ENCODE measurements at regions not wholly inside any gene's neighbourhood (a gene's known extent, or its start where the extent isn't known, plus 50 kb on each side); places are given as distances from the start of the nearest gene placed in this dataset.

- Histone ChIP-seq H3K9me3 (ENCODE audit: control insufficient read depth, insufficient read depth, low read length) (peaks cover 2% of the 10 kb centered on the region), H3K4me3 (ENCODE audit: low read depth, low read length) (no peak overlapping the region), H3K27me3 (ENCODE audit: control insufficient read depth, insufficient read depth, low read length) (no peaks in the 10 kb centered on the region), H3K36me3 (ENCODE audit: control insufficient read depth, insufficient read depth, low read length) (no peaks in the 10 kb centered on the region), H3K27ac (ENCODE audit: low read depth, low read length) (no peak overlapping the region), H3K4me1 (ENCODE audit: control insufficient read depth, insufficient read depth, low read length) (no peaks in the 10 kb centered on the region)
- no peak for DNase-seq (ENCODE audit: low read depth in 4 of 6, low spot score in 6 of 6)
- 94% methylated on average over 1 of the region's 3 CpGs for WGBS (ENCODE audit: insufficient coverage)
These were observed 353.6 kb upstream of the TRIB2 start for GRCh38 chr2:12363138-12363537.

GRCh38 chr2:12363569-12363968 is 353.2 kb upstream of the TRIB2 start:
- H3K36me3 ChIP-seq (ENCODE audit: control insufficient read depth, insufficient read depth, low read length), result no peaks in the 10 kb centered on the region
- H3K27me3 ChIP-seq (ENCODE audit: control insufficient read depth, insufficient read depth, low read length), result no peaks in the 10 kb centered on the region
- H3K4me3 ChIP-seq (ENCODE audit: low read depth, low read length), result no peak overlapping the region
- H3K27ac ChIP-seq (ENCODE audit: low read depth, low read length), result no peak overlapping the region
- peaks cover 2% of the 10 kb centered on the region for H3K9me3 ChIP-seq (ENCODE audit: control insufficient read depth, insufficient read depth, low read length)
- 43% methylated on average over 1 of the region's 1 CpG for WGBS (ENCODE audit: insufficient coverage)
- DNase-seq (ENCODE audit: low read depth in 4 of 6, low spot score in 6 of 6), result no peak
- H3K4me1 ChIP-seq (ENCODE audit: control insufficient read depth, insufficient read depth, low read length), result no peaks in the 10 kb centered on the region

- Histone ChIP-seq H3K4me3 (ENCODE audit: low read depth, low read length) (no peak overlapping the region), H3K9me3 (ENCODE audit: control insufficient read depth, insufficient read depth, low read length) (peaks cover 2% of the 10 kb centered on the region), H3K36me3 (ENCODE audit: control insufficient read depth, insufficient read depth, low read length) (no peaks in the 10 kb centered on the region), H3K27me3 (ENCODE audit: control insufficient read depth, insufficient read depth, low read length) (no peaks in the 10 kb centered on the region), H3K4me1 (ENCODE audit: control insufficient read depth, insufficient read depth, low read length) (no peaks in the 10 kb centered on the region), H3K27ac (ENCODE audit: low read depth, low read length) (no peak overlapping the region)
- WGBS (ENCODE audit: insufficient coverage), result no CpG with 5 or more reads among the region's 3 CpGs
- DNase-seq (ENCODE audit: low read depth in 4 of 6, low spot score in 6 of 6), result peak in 4 of 6 donors; percentile 9 to 70 (median 16)
These were observed 347.2 kb upstream of the TRIB2 start for GRCh38 chr2:12369566-12369965.

GRCh38 chr2:12376025-12376424 is 340.7 kb upstream of the TRIB2 start:
- Histone ChIP-seq H3K36me3 (ENCODE audit: control insufficient read depth, insufficient read depth, low read length) (no peaks in the 10 kb centered on the region), H3K27me3 (ENCODE audit: control insufficient read depth, insufficient read depth, low read length) (no peaks in the 10 kb centered on the region), H3K4me1 (ENCODE audit: control insufficient read depth, insufficient read depth, low read length) (no peaks in the 10 kb centered on the region), H3K9me3 (ENCODE audit: control insufficient read depth, insufficient read depth, low read length) (no peaks in the 10 kb centered on the region), H3K4me3 (ENCODE audit: low read depth, low read length) (no peak overlapping the region), H3K27ac (ENCODE audit: low read depth, low read length) (no peak overlapping the region)
- DNase-seq (ENCODE audit: low read depth in 4 of 6, low spot score in 6 of 6), result no peak
- 100% methylated on average over 1 of the region's 1 CpG for WGBS (ENCODE audit: insufficient coverage)

- no peak overlapping the region for H3K27ac ChIP-seq (ENCODE audit: low read depth, low read length)
- no peaks in the 10 kb centered on the region for H3K36me3 ChIP-seq (ENCODE audit: control insufficient read depth, insufficient read depth, low read length)
- no peak for DNase-seq (ENCODE audit: low read depth in 4 of 6, low spot score in 6 of 6)
- H3K4me1 ChIP-seq (ENCODE audit: control insufficient read depth, insufficient read depth, low read length), result no peaks in the 10 kb centered on the region
- no peaks in the 10 kb centered on the region for H3K27me3 ChIP-seq (ENCODE audit: control insufficient read depth, insufficient read depth, low read length)
- WGBS (ENCODE audit: insufficient coverage), result 83% methylated on average over 1 of the region's 1 CpG
- no peak overlapping the region for H3K4me3 ChIP-seq (ENCODE audit: low read depth, low read length)
- no peaks in the 10 kb centered on the region for H3K9me3 ChIP-seq (ENCODE audit: control insufficient read depth, insufficient read depth, low read length)
These were observed 337.6 kb upstream of the TRIB2 start for GRCh38 chr2:12379143-12379542.

GRCh38 chr2:12381543-12382325 is 335.0 kb upstream of the TRIB2 start:
- Histone ChIP-seq H3K27me3 (ENCODE audit: control insufficient read depth, insufficient read depth, low read length) (no peaks in the 10 kb centered on the region), H3K36me3 (ENCODE audit: control insufficient read depth, insufficient read depth, low read length) (no peaks in the 10 kb centered on the region), H3K27ac (ENCODE audit: low read depth, low read length) (no peak overlapping the region), H3K4me1 (ENCODE audit: control insufficient read depth, insufficient read depth, low read length) (no peaks in the 10 kb centered on the region), H3K9me3 (ENCODE audit: control insufficient read depth, insufficient read depth, low read length) (no peaks in the 10 kb centered on the region), H3K4me3 (ENCODE audit: low read depth, low read length) (no peak overlapping the region)
- no peak for DNase-seq (ENCODE audit: low read depth in 4 of 6, low spot score in 6 of 6)
- WGBS (ENCODE audit: insufficient coverage), result no CpG with 5 or more reads among the region's 2 CpGs

- WGBS (ENCODE audit: insufficient coverage), result no CpG with 5 or more reads among the region's 4 CpGs
- no peaks in the 10 kb centered on the region for H3K36me3 ChIP-seq (ENCODE audit: control insufficient read depth, insufficient read depth, low read length)
- no peak for DNase-seq (ENCODE audit: low read depth in 4 of 6, low spot score in 6 of 6)
These were observed 334.4 kb upstream of the TRIB2 start for GRCh38 chr2:12382366-12382765.

GRCh38 chr2:12389344-12390045 is 327.2 kb upstream of the TRIB2 start:
- DNase-seq (ENCODE audit: low read depth in 4 of 6, low spot score in 6 of 6), result no peak
- 78% methylated on average over 5 of the region's 9 CpGs for WGBS (ENCODE audit: insufficient coverage)
- no peak overlapping the region for H3K4me3 ChIP-seq (ENCODE audit: low read depth, low read length)
- no peaks in the 10 kb centered on the region for H3K9me3 ChIP-seq (ENCODE audit: control insufficient read depth, insufficient read depth, low read length)
- no peaks in the 10 kb centered on the region for H3K27me3 ChIP-seq (ENCODE audit: control insufficient read depth, insufficient read depth, low read length)
- no peak overlapping the region for H3K27ac ChIP-seq (ENCODE audit: low read depth, low read length)
- no peaks in the 10 kb centered on the region for H3K4me1 ChIP-seq (ENCODE audit: control insufficient read depth, insufficient read depth, low read length)
- no peaks in the 10 kb centered on the region for H3K36me3 ChIP-seq (ENCODE audit: control insufficient read depth, insufficient read depth, low read length)

More at GRCh38 chr2:12382366-12382765, 334.4 kb upstream of the TRIB2 start:
- Histone ChIP-seq H3K9me3 (ENCODE audit: control insufficient read depth, insufficient read depth, low read length) (no peaks in the 10 kb centered on the region), H3K27ac (ENCODE audit: low read depth, low read length) (no peak overlapping the region), H3K4me1 (ENCODE audit: control insufficient read depth, insufficient read depth, low read length) (no peaks in the 10 kb centered on the region), H3K4me3 (ENCODE audit: low read depth, low read length) (no peak overlapping the region), H3K27me3 (ENCODE audit: control insufficient read depth, insufficient read depth, low read length) (no peaks in the 10 kb centered on the region)

- H3K27me3 ChIP-seq (ENCODE audit: control insufficient read depth, insufficient read depth, low read length), result no peaks in the 10 kb centered on the region
- peak in 1 of 6 donors; percentile 17 for DNase-seq (ENCODE audit: low read depth in 4 of 6, low spot score in 6 of 6)
- no peaks in the 10 kb centered on the region for H3K9me3 ChIP-seq (ENCODE audit: control insufficient read depth, insufficient read depth, low read length)
- H3K27ac ChIP-seq (ENCODE audit: low read depth, low read length), result no peak overlapping the region
- no peaks in the 10 kb centered on the region for H3K36me3 ChIP-seq (ENCODE audit: control insufficient read depth, insufficient read depth, low read length)
- no peak overlapping the region for H3K4me3 ChIP-seq (ENCODE audit: low read depth, low read length)
- no peaks in the 10 kb centered on the region for H3K4me1 ChIP-seq (ENCODE audit: control insufficient read depth, insufficient read depth, low read length)
- WGBS (ENCODE audit: insufficient coverage), result 71% methylated on average over 1 of the region's 2 CpGs
These were observed 325.6 kb upstream of the TRIB2 start for GRCh38 chr2:12391116-12391515.

GRCh38 chr2:12396699-12397098 is 320.0 kb upstream of the TRIB2 start:
- Histone ChIP-seq H3K27ac (ENCODE audit: low read depth, low read length) (no peak overlapping the region), H3K36me3 (ENCODE audit: control insufficient read depth, insufficient read depth, low read length) (no peaks in the 10 kb centered on the region), H3K4me3 (ENCODE audit: low read depth, low read length) (no peak overlapping the region), H3K9me3 (ENCODE audit: control insufficient read depth, insufficient read depth, low read length) (no peaks in the 10 kb centered on the region), H3K4me1 (ENCODE audit: control insufficient read depth, insufficient read depth, low read length) (no peaks in the 10 kb centered on the region), H3K27me3 (ENCODE audit: control insufficient read depth, insufficient read depth, low read length) (no peaks in the 10 kb centered on the region)
- DNase-seq (ENCODE audit: low read depth in 4 of 6, low spot score in 6 of 6), result no peak
- 100% methylated on average over 4 of the region's 6 CpGs for WGBS (ENCODE audit: insufficient coverage)
